ENCODE measurements at regions not wholly inside any gene's neighbourhood (a gene's known extent, or its start where the extent isn't known, plus 50 kb on each side); places are given as distances from the start of the nearest gene placed in this dataset.

DNA sequence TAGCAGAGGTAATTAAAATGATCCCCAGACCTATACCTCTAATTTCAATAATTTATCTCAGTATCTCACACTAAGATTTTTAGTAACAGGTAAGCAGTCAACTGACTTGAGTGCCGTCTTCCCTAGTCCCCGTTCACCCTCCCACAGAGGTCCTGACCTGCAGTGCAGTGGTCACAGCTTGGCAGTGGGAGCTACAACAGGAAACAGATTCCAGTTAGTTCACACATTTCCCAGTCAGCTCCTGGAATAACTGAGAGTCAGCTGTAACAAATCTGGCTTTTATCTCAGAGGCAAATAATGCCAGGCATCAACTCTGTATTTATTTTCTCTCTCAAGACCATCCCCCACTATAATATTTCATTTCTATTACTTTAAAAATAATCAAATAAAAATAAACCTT lies 308.2 kb downstream of the ATP23 start:
- ATAC-seq (ENCODE audit: insufficient read depth, low FRiP score) (no peak), DNase-seq (peak in 1 of 3 donors; percentile 38)
- Histone ChIP-seq H3K36me3 (ENCODE audit: control insufficient read depth in 4 of 4, insufficient read depth in 4 of 4, low read length in 4 of 4) (no peaks in the 10 kb centered on the region), H3K4me3 (no peak overlapping the region), H3K27ac (ENCODE audit: low read depth in 1 of 2, low read length in 1 of 2) (no peak overlapping the region), H3K4me1 (ENCODE audit: control insufficient read depth in 5 of 5, insufficient read depth in 5 of 5, low read length in 5 of 5) (peaks cover 0 to 5% (median 0%) of the 10 kb centered on the region in 5 donors), H3K27me3 (ENCODE audit: control insufficient read depth in 3 of 3, insufficient read depth in 3 of 3, low read length in 2 of 3) (no peaks in the 10 kb centered on the region), H3K9ac (ENCODE audit: insufficient read depth in 1 of 2, low read length in 2 of 2) (no peak overlapping the region), H3K9me3 (ENCODE audit: control insufficient read depth in 4 of 4, insufficient read depth in 3 of 4, low read length in 3 of 4) (peaks cover 0 to 2% (median 0%) of the 10 kb centered on the region in 4 donors)
- WGBS, 2 donors = 59 to 81% methylated on average over 2 of the region's 2 CpGs
- TF ChIP-seq, protein P1, sequence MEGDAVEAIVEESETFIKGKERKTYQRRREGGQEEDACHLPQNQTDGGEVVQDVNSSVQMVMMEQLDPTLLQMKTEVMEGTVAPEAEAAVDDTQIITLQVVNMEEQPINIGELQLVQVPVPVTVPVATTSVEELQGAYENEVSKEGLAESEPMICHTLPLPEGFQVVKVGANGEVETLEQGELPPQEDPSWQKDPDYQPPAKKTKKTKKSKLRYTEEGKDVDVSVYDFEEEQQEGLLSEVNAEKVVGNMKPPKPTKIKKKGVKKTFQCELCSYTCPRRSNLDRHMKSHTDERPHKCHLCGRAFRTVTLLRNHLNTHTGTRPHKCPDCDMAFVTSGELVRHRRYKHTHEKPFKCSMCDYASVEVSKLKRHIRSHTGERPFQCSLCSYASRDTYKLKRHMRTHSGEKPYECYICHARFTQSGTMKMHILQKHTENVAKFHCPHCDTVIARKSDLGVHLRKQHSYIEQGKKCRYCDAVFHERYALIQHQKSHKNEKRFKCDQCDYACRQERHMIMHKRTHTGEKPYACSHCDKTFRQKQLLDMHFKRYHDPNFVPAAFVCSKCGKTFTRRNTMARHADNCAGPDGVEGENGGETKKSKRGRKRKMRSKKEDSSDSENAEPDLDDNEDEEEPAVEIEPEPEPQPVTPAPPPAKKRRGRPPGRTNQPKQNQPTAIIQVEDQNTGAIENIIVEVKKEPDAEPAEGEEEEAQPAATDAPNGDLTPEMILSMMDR (IDR thresholded peaks at IDR 0.05; ENCODE audit: control extremely low read depth, extremely low read depth) = no peak

DNA sequence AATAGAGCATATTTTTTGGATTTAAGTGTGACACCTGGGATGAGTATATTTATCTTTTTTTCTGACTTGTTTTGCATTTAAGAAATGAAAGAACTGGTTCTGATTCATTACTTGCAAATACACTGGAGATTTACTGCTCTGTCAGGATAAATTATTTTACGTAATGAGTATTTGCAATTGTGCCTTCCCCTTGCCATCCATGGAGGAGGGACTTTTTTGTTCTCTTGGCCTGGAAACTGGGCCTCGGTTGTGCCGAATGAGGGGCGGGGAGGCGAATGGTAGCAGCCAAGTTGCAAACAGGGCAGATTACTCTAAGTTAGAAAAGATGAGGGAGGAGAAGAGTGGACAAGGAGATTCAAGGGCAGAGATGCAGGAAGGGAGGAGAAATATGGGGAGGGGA lies 308.7 kb downstream of the ATP23 start:
- Histone ChIP-seq H3K27me3 (ENCODE audit: control insufficient read depth in 3 of 3, insufficient read depth in 3 of 3, low read length in 2 of 3) (no peaks in the 10 kb centered on the region), H3K27ac (ENCODE audit: low read depth in 1 of 2, low read length in 1 of 2) (no peak overlapping the region), H3K4me3 (no peak overlapping the region), H3K9ac (ENCODE audit: insufficient read depth in 1 of 2, low read length in 2 of 2) (no peak overlapping the region), H3K36me3 (ENCODE audit: control insufficient read depth in 4 of 4, insufficient read depth in 4 of 4, low read length in 4 of 4) (no peaks in the 10 kb centered on the region), H3K4me1 (ENCODE audit: control insufficient read depth in 5 of 5, insufficient read depth in 5 of 5, low read length in 5 of 5) (peaks cover 0 to 5% (median 0%) of the 10 kb centered on the region in 5 donors), H3K9me3 (ENCODE audit: control insufficient read depth in 4 of 4, insufficient read depth in 3 of 4, low read length in 3 of 4) (peaks cover 0 to 2% (median 0%) of the 10 kb centered on the region in 4 donors)
- ATAC-seq (ENCODE audit: insufficient read depth, low FRiP score) (no peak), DNase-seq (no peak)
- 89 to 94% methylated on average over 5 of the region's 5 CpGs for WGBS, 2 donors
- TF ChIP-seq, protein P1 (IDR thresholded peaks at IDR 0.05; ENCODE audit: control extremely low read depth, extremely low read depth) = no peak

DNA sequence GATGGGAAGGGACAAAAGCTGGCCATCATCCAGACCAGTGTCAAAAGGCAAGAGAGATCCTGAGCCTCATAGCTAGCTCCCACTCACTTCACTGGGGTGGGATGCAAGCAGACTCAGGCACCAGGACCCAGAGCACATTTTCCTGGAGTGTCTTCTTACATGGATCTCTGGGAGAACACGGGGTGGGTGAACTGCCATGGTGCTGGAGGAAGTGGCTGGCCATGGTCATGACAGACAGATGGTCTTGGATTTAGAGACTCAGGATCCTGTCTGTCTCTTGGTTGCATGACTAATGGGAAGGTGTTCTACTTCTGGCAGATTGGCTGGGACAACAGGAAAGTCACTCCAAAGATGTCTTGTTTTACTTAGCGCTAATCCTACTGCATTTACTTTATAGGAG lies 311.5 kb downstream of the ATP23 start:
- H3K36me3 ChIP-seq (ENCODE audit: control insufficient read depth in 4 of 4, insufficient read depth in 4 of 4, low read length in 4 of 4) = no peaks in the 10 kb centered on the region
- DNase-seq (no peak), ATAC-seq (ENCODE audit: insufficient read depth, low FRiP score) (no peak)
- H3K27me3 ChIP-seq (ENCODE audit: control insufficient read depth in 3 of 3, insufficient read depth in 3 of 3, low read length in 2 of 3) = no peaks in the 10 kb centered on the region
- H3K9me3 ChIP-seq (ENCODE audit: control insufficient read depth in 4 of 4, insufficient read depth in 3 of 4, low read length in 3 of 4) = peaks cover 0 to 2% (median 0%) of the 10 kb centered on the region in 4 donors
- H3K4me1 ChIP-seq (ENCODE audit: control insufficient read depth in 5 of 5, insufficient read depth in 5 of 5, low read length in 5 of 5) = peaks cover 0 to 5% (median 0%) of the 10 kb centered on the region in 5 donors
- 78 to 81% methylated on average over 2 of the region's 2 CpGs for WGBS, 2 donors
- H3K4me3 ChIP-seq = no peak overlapping the region
- H3K27ac ChIP-seq (ENCODE audit: low read depth in 1 of 2, low read length in 1 of 2) = no peak overlapping the region
- H3K9ac ChIP-seq (ENCODE audit: insufficient read depth in 1 of 2, low read length in 2 of 2) = no peak overlapping the region
- TF ChIP-seq, protein P1 (IDR thresholded peaks at IDR 0.05; ENCODE audit: control extremely low read depth, extremely low read depth) = no peak

DNA sequence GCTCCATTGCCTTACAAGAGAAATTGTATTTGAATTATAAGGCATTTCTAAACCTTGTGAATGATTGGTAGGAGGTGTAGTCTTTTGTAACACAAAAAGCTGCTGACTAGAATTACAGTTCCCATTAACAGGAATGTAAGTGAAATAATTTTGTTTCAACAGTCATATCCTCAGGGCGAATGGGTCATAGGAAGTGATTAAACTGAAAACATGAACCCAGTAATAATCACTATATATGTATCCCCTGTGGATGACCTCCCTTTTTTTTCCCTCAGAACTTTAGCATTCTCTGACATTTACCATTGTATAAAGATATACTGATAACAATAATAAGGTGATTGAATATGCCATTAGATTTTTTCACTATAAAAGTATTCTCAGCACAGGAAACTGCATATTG lies 312.3 kb downstream of the ATP23 start:
- TF ChIP-seq, protein P1 (IDR thresholded peaks at IDR 0.05; ENCODE audit: control extremely low read depth, extremely low read depth) = no peak
- no peaks in the 10 kb centered on the region for H3K27me3 ChIP-seq (ENCODE audit: control insufficient read depth in 3 of 3, insufficient read depth in 3 of 3, low read length in 2 of 3)
- no peak for DNase-seq

More for the DNA sequence above, 312.3 kb downstream of the ATP23 start:
- peaks cover 0 to 2% (median 0%) of the 10 kb centered on the region in 4 donors for H3K9me3 ChIP-seq (ENCODE audit: control insufficient read depth in 4 of 4, insufficient read depth in 3 of 4, low read length in 3 of 4)
- H3K4me3 ChIP-seq = no peak overlapping the region
- H3K9ac ChIP-seq (ENCODE audit: insufficient read depth in 1 of 2, low read length in 2 of 2) = no peak overlapping the region
- no peak for ATAC-seq (ENCODE audit: insufficient read depth, low FRiP score)
- H3K27ac ChIP-seq (ENCODE audit: low read depth in 1 of 2, low read length in 1 of 2) = no peak overlapping the region
- H3K36me3 ChIP-seq (ENCODE audit: control insufficient read depth in 4 of 4, insufficient read depth in 4 of 4, low read length in 4 of 4) = no peaks in the 10 kb centered on the region
- peaks cover 0 to 5% (median 0%) of the 10 kb centered on the region in 5 donors for H3K4me1 ChIP-seq (ENCODE audit: control insufficient read depth in 5 of 5, insufficient read depth in 5 of 5, low read length in 5 of 5)
- 62 to 85% methylated on average over 1 of the region's 1 CpG for WGBS, 2 donors

Data from lung (tissue), 11 donors.